ENCODE measurements at regions not wholly inside any gene's neighbourhood (a gene's known extent, or its start where the extent isn't known, plus 50 kb on each side); places are given as distances from the start of the nearest gene placed in this dataset.
A peak's percentile ranks its signal among the peaks of the same experiment; 100 is the strongest.

- TF ChIP-seq SALL1 (CRISPR knock-in tag; IDR thresholded peaks at IDR 0.05), result peak; percentile 56
- TF ChIP-seq ZFX (CRISPR knock-in tag; IDR thresholded peaks at IDR 0.05; ENCODE audit: low read depth), result peak; percentile 31; the same call in 1 of the 2 replicates
- TF ChIP-seq GATAD2A (CRISPR knock-in tag; IDR thresholded peaks at IDR 0.05), result peak; percentile 39; the same call in 1 of the 2 replicates
- no peak for TF ChIP-seq ZNF160 (CRISPR knock-in tag; IDR thresholded peaks at IDR 0.05)
- TF ChIP-seq ZNF205 (CRISPR knock-in tag; IDR thresholded peaks at IDR 0.05), result peak; percentile 100
- peak; percentile 78 for TF ChIP-seq PAXIP1 (CRISPR knock-in tag; conservative IDR thresholded peaks at IDR 0.05)
- no peak for TF ChIP-seq KDM6A (CRISPR knock-in tag; IDR thresholded peaks at IDR 0.05; ENCODE audit: low read depth)
- TF ChIP-seq POGZ (CRISPR knock-in tag; IDR thresholded peaks at IDR 0.05), result peak; percentile 67
- TF ChIP-seq TBX2 (CRISPR knock-in tag; IDR thresholded peaks at IDR 0.05; ENCODE audit: borderline replicate concordance), result peak; percentile 43; the same call in 1 of the 2 replicates
- TF ChIP-seq RXRA (CRISPR knock-in tag; IDR thresholded peaks at IDR 0.05), result peak; percentile 64; the same call in 1 of the 2 replicates
- no peak for TF ChIP-seq ZNF101 (CRISPR knock-in tag; IDR thresholded peaks at IDR 0.05; ENCODE audit: borderline replicate concordance, low read depth)
- peak; percentile 38 for TF ChIP-seq HNF4G (IDR thresholded peaks at IDR 0.05; ENCODE audit: borderline replicate concordance, low read depth, low read length)
- no peak for TF ChIP-seq HNF4G (CRISPR knock-in tag; IDR thresholded peaks at IDR 0.05; ENCODE audit: borderline replicate concordance, low read depth)
- TF ChIP-seq EP300 (IDR thresholded peaks at IDR 0.05; ENCODE audit: low read depth in 2 of 2, low read length in 2 of 2), result peak in 1 of 2 experiments; percentile 10; a peak in 1 of 4 replicates
- TF ChIP-seq EP300 (CRISPR knock-in tag; IDR thresholded peaks at IDR 0.05; ENCODE audit: borderline replicate concordance), result 0 out of 2 replicates have a peak, but pooled peaks have one; percentile 25
- 0 out of 2 replicates have a peak, but pooled peaks have one; percentile 33 for TF ChIP-seq RARA (CRISPR knock-in tag; IDR thresholded peaks at IDR 0.05)
- TF ChIP-seq ERF (CRISPR knock-in tag; IDR thresholded peaks at IDR 0.05), result peak; percentile 29; the same call in 1 of the 2 replicates
- TF ChIP-seq ZBTB7B (CRISPR knock-in tag; IDR thresholded peaks at IDR 0.05), result 0 out of 2 replicates have a peak, but pooled peaks have one; percentile 56
- 0 out of 2 replicates have a peak, but pooled peaks have one; percentile 42 for TF ChIP-seq AHDC1 (CRISPR knock-in tag; IDR thresholded peaks at IDR 0.05; ENCODE audit: borderline replicate concordance)
- TF ChIP-seq REPIN1 (CRISPR knock-in tag; IDR thresholded peaks at IDR 0.05; ENCODE audit: borderline replicate concordance, low read depth), result peak; percentile 30; the same call in 1 of the 2 replicates
- TF ChIP-seq MEIS2 (CRISPR knock-in tag; IDR thresholded peaks at IDR 0.05), result peak; percentile 96; the same call in 1 of the 2 replicates
- TF ChIP-seq HOXA3 (CRISPR knock-in tag; IDR thresholded peaks at IDR 0.05), result peak; percentile 19; the same call in 1 of the 2 replicates
- TF ChIP-seq NFYC (CRISPR knock-in tag; IDR thresholded peaks at IDR 0.05), result no peak
Measured at GRCh38 chr4:13294961-13295605, 189.1 kb downstream of the RAB28 start (continued).

Data from HepG2 (cell line).